GM12878 (cell line): ENCODE measurements at regions not wholly inside any gene's neighbourhood (a gene's known extent, or its start where the extent isn't known, plus 50 kb on each side); places are given as distances from the start of the nearest gene placed in this dataset.

Experiments used
- ATAC-seq: fragments of 200-7000 bp; cut with Tn5 transposase; 3 replicates; pipeline ENCODE4 v1.9.1; 2020; ENCODE audit warnings: mild to moderate bottlenecking, moderate library complexity
- BruUV-seq: library from RNA; stranded (reverse); fragments of 400-500 nt; replicated peaks from 2 replicates; lab custom pipeline; 2021; lab: Mats Ljungman, UMichigan
- CTCF ChIA-PET: fragments of 300-600 bp; sonication (Branson Sonifier 250); formaldehyde crosslinking; extraction: SDS; loops from one replicate; lab custom pipeline; 2021; ENCODE audit warnings: inconsistent platforms; lab: Yijun Ruan, JAX
- POLR2A ChIA-PET: fragments of 350-600 bp; formaldehyde crosslinking; extraction: SDS; loops from one replicate; lab custom pipeline; 2021; ENCODE audit warnings: inconsistent platforms; lab: Charles Lee
- RAD21 ChIA-PET: fragments of 300-600 bp; sonication (Branson Sonifier 250); formaldehyde crosslinking; loops from one replicate; lab custom pipeline; 2023; ENCODE audit warnings: antibody characterized with exemption; ENCODE audit not compliant: unreplicated experiment; lab: Charles Lee
- SMC1A ChIA-PET: fragments of 300-600 bp; sonication (Branson Sonifier 250); formaldehyde crosslinking; loops from one replicate; lab custom pipeline; 2023; ENCODE audit not compliant: unreplicated experiment, uncharacterized antibody; lab: Charles Lee
- DNase-seq: peaks from one replicate; pipeline ENCODE4 v3.0.0-alpha.2; 2011; ENCODE audit warnings: low read depth, low spot score
- FAIRE-seq: peaks from 3 replicates; lab custom pipeline; 2011; peaks lifted over from hg19 to GRCh38; lab: Jason Lieb, UNC
- H2AFZ ChIP-seq: 2 replicates; pipeline ENCODE4 v1.6.0; 2011; ENCODE audit warnings: low read depth, low read length, control low read depth; ENCODE audit not compliant: control insufficient read depth
- H3K27ac ChIP-seq: 2 replicates; pipeline ENCODE4 v1.5.1; 2011; ENCODE audit warnings: control low read depth; ENCODE audit not compliant: control insufficient read depth, insufficient read depth
- H3K27me3 ChIP-seq, 2 experiments: replicated peaks in 1 of 2; 2 replicates each; pipeline versions ENCODE4 v1.6.0 to v1.6.1; 2011; ENCODE audit warnings: low read length in 1 of 2; ENCODE audit not compliant: control insufficient read depth in 2 of 2, insufficient read depth in 2 of 2
- H3K36me3 ChIP-seq, 2 experiments: 2 replicates each; pipeline ENCODE4 v1.5.1; 2011; ENCODE audit warnings: low read length in 1 of 2; ENCODE audit not compliant: control insufficient read depth in 2 of 2, insufficient read depth in 2 of 2
- H3K4me1 ChIP-seq: 2 replicates; pipeline ENCODE4 v1.6.1; 2011; ENCODE audit warnings: mild to moderate bottlenecking, low read length, moderate library complexity, mixed read lengths; ENCODE audit not compliant: control insufficient read depth, insufficient read depth
- H3K4me2 ChIP-seq: 2 replicates; pipeline ENCODE4 v1.6.0; 2011; ENCODE audit warnings: control low read depth; ENCODE audit not compliant: control insufficient read depth, insufficient read depth
- H3K4me3 ChIP-seq: fragments of 200-600 bp; sonication (generic); 2 replicates; pipeline ENCODE4 v1.5.1; 2016
- H3K79me2 ChIP-seq: 2 replicates; pipeline ENCODE4 v1.6.0; 2011; ENCODE audit warnings: low read length; ENCODE audit not compliant: control insufficient read depth, insufficient read depth
- H3K9ac ChIP-seq: 2 replicates; pipeline ENCODE4 v1.8.0; 2011; ENCODE audit warnings: low read length, control low read depth, mixed read lengths; ENCODE audit not compliant: control insufficient read depth, insufficient read depth
- H3K9me3 ChIP-seq: replicated peaks from 3 replicates; pipeline ENCODE4 v1.5.1; 2011; ENCODE audit warnings: mild to moderate bottlenecking, low read length; ENCODE audit not compliant: control insufficient read depth, insufficient read depth
- H4K20me1 ChIP-seq: 2 replicates; pipeline ENCODE4 v1.6.0; 2011; ENCODE audit not compliant: control insufficient read depth, insufficient read depth
- BMI1 ChIP-seq: fragments of 450-650 bp; IDR thresholded peaks from 2 replicates; pipeline ENCODE4 v1.6.1; 2016; ENCODE audit warnings: mild to moderate bottlenecking, moderate library complexity, borderline replicate concordance
- E2F4 ChIP-seq: IDR thresholded peaks from 2 replicates; pipeline ENCODE4 v1.6.1; 2012; ENCODE audit warnings: low read depth, low read length, improper control_type of control experiment
- NR2F1 ChIP-seq: fragments of 450-650 bp; conservative IDR thresholded peaks from 2 replicates; pipeline ENCODE4 v1.6.1; 2017; ENCODE audit warnings: mild to moderate bottlenecking
- PML ChIP-seq: IDR thresholded peaks from 2 replicates; pipeline ENCODE4 v1.6.1; 2012; ENCODE audit warnings: low read length, inconsistent platforms
- RUNX3 ChIP-seq: IDR thresholded peaks from 2 replicates; pipeline ENCODE4 v1.6.1; 2012; ENCODE audit warnings: low read length, inconsistent platforms
- SMARCA5 ChIP-seq: fragments of 450-650 bp; IDR thresholded peaks from 2 replicates; pipeline ENCODE4 v1.6.1; 2017; ENCODE audit warnings: mild to moderate bottlenecking
- TBL1XR1 ChIP-seq: IDR thresholded peaks from 2 replicates; pipeline ENCODE4 v1.6.1; 2012; ENCODE audit warnings: low read depth, low read length, improper control_type of control experiment
- ZBED1 ChIP-seq: IDR thresholded peaks from 2 replicates; pipeline ENCODE4 v1.6.1; 2016; ENCODE audit warnings: borderline replicate concordance
- in situ Hi-C: fragments of 300-500 bp; cut with MboI; formaldehyde crosslinking; loops from 9 replicates; pipeline ENCODE4 v1.14.3; 2018; ENCODE audit warnings: mixed read lengths
- intact Hi-C: fragments of 100-400 bp; cut with micrococcal nuclease; formaldehyde crosslinking; loops from one replicate; pipeline ENCODE4 v1.14.2; 2022; ENCODE audit not compliant: unreplicated experiment
- TF ChIP-seq, protein P1 (sequence below): fragments of 450-650 bp; IDR thresholded peaks from 2 replicates; pipeline ENCODE4 v1.6.1; 2017; ENCODE audit warnings: mild to moderate bottlenecking
- TF ChIP-seq, protein P2 (sequence below): IDR thresholded peaks from 2 replicates; pipeline ENCODE4 v1.6.1; 2012; ENCODE audit warnings: improper control_type of control experiment, low read depth, low read length; ENCODE audit not compliant: insufficient replicate concordance

DNA sequence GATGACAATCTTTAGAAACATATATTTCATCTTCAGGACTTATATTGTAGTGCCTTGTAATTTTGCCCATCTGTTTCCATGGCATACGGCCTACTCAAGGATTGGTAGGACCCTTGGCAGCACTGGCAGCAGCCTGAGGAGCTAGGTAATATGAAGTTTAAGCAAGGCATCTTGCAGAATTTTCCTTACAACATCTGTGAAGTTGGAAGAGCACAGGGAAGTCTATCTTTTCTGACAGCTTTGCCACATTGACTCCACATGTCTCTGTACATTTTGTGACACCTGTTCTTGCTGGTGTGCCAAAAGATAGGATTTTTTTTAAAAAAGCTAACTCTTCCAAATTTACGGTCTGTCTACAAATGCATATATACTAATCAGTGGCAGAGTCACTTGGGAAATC, 1235.2 kb downstream of the PCDH7 start (continued):
- TF ChIP-seq, protein P1, sequence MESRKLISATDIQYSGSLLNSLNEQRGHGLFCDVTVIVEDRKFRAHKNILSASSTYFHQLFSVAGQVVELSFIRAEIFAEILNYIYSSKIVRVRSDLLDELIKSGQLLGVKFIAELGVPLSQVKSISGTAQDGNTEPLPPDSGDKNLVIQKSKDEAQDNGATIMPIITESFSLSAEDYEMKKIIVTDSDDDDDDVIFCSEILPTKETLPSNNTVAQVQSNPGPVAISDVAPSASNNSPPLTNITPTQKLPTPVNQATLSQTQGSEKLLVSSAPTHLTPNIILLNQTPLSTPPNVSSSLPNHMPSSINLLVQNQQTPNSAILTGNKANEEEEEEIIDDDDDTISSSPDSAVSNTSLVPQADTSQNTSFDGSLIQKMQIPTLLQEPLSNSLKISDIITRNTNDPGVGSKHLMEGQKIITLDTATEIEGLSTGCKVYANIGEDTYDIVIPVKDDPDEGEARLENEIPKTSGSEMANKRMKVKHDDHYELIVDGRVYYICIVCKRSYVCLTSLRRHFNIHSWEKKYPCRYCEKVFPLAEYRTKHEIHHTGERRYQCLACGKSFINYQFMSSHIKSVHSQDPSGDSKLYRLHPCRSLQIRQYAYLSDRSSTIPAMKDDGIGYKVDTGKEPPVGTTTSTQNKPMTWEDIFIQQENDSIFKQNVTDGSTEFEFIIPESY: no peak
- TF ChIP-seq RUNX3: no peak

GRCh38 chr4:31959972-31960371, 1239.8 kb downstream of the PCDH7 start:
- ChIA-PET RAD21 (no interaction called here), CTCF (no interaction called here), SMC1A (no interaction called here), POLR2A (no interaction called here)
- FAIRE-seq (no peak), ATAC-seq (no peak), DNase-seq (no peak)
- no peaks in the 10 kb centered on the region for H3K9me3 ChIP-seq
- intact Hi-C loops (no loop called here), in situ Hi-C loops (no loop called here)
- no peaks in the 10 kb centered on the region for H4K20me1 ChIP-seq
- H3K4me2 ChIP-seq: no peak overlapping the region
- H3K79me2 ChIP-seq: no peaks in the 10 kb centered on the region
- TF ChIP-seq SMARCA5: no peak
- no peak for TF ChIP-seq E2F4
- TF ChIP-seq, protein P2, sequence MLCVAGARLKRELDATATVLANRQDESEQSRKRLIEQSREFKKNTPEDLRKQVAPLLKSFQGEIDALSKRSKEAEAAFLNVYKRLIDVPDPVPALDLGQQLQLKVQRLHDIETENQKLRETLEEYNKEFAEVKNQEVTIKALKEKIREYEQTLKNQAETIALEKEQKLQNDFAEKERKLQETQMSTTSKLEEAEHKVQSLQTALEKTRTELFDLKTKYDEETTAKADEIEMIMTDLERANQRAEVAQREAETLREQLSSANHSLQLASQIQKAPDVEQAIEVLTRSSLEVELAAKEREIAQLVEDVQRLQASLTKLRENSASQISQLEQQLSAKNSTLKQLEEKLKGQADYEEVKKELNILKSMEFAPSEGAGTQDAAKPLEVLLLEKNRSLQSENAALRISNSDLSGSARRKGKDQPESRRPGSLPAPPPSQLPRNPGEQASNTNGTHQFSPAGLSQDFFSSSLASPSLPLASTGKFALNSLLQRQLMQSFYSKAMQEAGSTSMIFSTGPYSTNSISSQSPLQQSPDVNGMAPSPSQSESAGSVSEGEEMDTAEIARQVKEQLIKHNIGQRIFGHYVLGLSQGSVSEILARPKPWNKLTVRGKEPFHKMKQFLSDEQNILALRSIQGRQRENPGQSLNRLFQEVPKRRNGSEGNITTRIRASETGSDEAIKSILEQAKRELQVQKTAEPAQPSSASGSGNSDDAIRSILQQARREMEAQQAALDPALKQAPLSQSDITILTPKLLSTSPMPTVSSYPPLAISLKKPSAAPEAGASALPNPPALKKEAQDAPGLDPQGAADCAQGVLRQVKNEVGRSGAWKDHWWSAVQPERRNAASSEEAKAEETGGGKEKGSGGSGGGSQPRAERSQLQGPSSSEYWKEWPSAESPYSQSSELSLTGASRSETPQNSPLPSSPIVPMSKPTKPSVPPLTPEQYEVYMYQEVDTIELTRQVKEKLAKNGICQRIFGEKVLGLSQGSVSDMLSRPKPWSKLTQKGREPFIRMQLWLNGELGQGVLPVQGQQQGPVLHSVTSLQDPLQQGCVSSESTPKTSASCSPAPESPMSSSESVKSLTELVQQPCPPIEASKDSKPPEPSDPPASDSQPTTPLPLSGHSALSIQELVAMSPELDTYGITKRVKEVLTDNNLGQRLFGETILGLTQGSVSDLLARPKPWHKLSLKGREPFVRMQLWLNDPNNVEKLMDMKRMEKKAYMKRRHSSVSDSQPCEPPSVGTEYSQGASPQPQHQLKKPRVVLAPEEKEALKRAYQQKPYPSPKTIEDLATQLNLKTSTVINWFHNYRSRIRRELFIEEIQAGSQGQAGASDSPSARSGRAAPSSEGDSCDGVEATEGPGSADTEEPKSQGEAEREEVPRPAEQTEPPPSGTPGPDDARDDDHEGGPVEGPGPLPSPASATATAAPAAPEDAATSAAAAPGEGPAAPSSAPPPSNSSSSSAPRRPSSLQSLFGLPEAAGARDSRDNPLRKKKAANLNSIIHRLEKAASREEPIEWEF: no peak
- no peak for TF ChIP-seq BMI1
- TF ChIP-seq ZBED1: no peak
- TF ChIP-seq TBL1XR1: no peak
- TF ChIP-seq NR2F1: no peak
- TF ChIP-seq PML: no peak
- TF ChIP-seq, all 136 proteins: peak for 0
- Histone ChIP-seq H3K36me3 (no peaks in the 10 kb centered on the region), H3K27ac (no peak overlapping the region), H3K27me3 (no peaks in the 10 kb centered on the region), H3K9ac (no peak overlapping the region), H2AFZ (no peak overlapping the region), H3K4me1 (no peaks in the 10 kb centered on the region), H3K4me3 (no peak overlapping the region)
- BruUV-seq: no TSS peak
